DMS153 treated with DMSO at 0.1 percent for 48 hours (cell line): ENCODE measurements at regions not wholly inside any gene's neighbourhood (a gene's known extent, or its start where the extent isn't known, plus 50 kb on each side); places are given as distances from the start of the nearest gene placed in this dataset.

Experiments
- DNase-seq: peaks from one replicate; lab custom pipeline; 2025; ENCODE audit not compliant: unreplicated experiment; lab: John Stamatoyannopoulos, UW

DNA sequence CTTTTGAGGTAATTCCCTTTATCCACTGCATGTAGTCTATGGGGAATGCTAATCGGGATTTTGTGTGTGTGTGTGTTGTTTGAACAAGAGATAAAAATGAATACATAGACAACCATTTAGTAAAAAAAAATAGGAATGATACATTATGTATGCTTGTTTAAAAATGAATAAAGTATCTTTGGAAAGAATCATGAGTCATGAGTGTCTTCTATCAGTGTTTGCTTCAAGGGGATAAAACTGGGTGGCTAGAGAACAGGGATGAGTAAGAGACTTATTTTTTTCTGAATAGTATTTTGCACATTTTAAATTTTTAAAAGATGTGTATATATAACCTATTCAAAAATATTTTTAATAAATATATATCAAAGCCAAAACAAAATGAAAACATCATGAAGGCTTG is 839.4 kb upstream of the ADGRL4 start:
- DNase-seq = no peak

DNA sequence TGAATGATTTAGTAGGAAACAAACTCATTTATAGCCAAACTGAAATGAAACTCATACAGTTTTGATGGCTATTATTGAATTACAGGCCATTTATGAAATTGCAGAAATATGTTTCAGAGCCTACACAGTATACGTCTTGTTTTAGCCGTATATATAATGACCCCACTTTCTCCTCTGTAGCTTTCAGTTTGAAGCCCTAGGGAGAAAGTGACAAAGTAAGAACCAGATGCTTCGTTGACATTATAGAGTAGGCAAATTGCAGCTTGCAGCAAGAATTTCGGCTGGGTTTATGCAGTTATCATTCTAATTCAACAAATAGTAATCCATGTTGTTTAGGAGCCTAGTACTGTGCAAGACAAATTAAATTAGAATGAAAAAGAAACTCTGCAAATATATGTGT is 836.3 kb upstream of the ADGRL4 start:
- DNase-seq = no peak

DNA sequence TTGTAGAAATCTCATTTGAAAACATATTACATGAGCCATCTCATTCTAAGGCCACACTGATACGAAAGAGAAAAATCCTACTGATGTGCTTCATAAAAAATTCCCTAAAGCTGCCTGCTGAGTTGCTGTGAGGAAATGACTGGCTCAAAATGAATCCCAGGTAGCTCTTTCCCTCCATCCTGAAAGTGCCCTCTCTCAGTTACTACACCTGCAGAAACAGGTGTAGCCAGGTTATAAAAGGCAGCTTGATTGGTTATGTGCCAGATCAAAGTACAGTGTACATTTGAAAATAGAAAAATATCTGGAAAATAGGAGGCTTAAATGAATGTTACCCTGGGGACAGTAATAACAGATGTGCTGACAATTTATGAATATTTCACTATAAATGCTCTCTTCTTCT is 833.4 kb upstream of the ADGRL4 start:
- DNase-seq = no peak

DNA sequence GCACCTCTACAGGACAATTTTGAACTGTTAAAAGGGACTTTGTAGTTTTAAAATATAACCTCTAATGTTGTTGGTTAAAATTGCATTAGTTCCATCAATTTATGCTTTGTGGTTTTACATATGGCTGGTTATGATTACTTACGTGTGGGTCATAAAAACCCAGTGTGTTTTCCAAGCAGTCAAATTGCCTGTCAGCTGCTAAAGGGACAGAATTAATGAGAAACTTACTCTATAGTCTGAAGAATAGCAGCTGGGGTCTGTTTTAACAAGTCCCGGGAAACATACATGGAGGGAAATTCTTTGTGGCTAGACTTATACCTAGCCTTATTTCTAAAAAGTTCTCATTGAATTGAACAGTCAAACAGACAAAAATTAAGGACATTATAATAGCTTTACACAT is 820.9 kb upstream of the ADGRL4 start:
- DNase-seq = no peak

DNA sequence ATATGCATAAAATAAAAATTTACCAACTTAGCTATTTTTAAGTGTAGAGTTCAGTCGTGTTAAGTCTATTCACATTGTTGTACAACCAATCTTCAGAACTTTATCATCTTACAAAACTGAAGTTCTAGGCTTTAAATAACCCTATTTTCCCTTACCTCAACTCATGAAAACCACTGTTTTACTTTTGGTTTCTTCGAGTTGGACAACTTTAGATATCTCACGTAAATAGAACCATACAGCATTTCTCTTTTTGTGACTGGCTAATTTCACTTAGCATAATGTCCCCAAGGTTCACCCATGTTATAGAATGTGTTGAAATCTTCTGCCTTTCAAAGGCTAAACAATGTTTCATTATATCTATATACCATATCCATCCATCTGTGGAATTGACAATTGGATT is 819.0 kb upstream of the ADGRL4 start:
- DNase-seq = no peak

DNA sequence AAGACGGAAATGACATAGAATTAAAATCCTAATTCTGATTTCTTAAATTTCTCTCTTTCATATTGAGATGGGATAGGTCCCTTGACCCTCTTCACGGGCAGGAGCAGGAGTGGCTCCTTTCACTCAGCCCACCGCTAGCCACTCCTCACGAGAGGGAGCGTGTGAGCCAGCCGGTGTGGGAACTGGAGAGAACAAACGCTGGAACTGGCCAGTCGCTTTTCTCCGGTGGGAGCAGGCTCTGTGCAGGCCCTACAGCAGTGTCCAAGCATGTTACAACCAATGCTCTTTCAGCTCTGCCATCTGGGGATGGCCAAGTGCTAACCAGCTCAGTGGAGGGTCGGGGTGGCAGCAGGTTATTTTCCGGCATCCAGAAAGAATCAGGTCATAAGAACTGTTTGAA is 815.5 kb upstream of the ADGRL4 start:
- no peak for DNase-seq

DNA sequence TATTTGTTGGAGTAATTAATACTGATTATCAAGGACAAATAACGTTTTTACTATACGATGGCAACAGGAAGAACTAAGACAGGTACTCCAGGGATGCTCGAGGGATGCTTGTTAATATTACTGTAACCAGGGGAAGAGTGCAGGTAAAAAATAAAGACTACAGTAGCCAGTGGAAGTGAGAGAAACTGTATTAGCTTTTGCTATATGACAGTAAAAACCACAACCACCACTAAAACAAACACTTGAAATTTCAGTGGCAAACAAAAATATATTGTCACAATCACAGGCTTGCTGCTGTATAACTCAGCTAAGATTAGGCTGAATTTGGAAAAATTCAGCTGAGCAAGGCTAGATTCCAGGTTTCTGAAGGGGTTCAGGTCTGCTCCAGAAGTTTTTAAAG is 812.6 kb upstream of the ADGRL4 start:
- no peak for DNase-seq

GRCh38 chr1:79817031-79817560 is 810.6 kb upstream of the ADGRL4 start:
- DNase-seq = no peak

DNA sequence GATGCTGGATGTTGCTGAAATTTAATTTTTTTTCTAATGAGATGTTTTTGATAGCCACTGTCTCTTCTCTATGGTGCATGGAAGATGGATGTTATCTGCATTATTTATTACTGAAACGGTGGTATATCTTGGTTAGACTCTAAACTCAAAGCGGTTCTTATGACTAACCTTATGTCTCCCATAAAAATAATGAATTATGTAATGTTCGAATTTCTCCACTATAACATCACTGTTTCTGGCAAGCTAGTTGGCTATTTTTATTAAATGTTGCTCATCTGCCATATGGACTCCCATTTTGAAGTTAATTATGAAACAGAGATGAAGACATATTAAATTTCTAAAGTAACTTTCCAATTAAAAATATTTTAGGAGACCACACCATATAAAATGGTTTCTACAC is 808.6 kb upstream of the ADGRL4 start:
- no peak for DNase-seq

- no peak for DNase-seq
Observed at GRCh38 chr1:79811173-79811572, 804.6 kb upstream of the ADGRL4 start.

- no peak for DNase-seq
Observed at GRCh38 chr1:79808816-79809475, 802.4 kb upstream of the ADGRL4 start.

- DNase-seq = no peak
Observed at GRCh38 chr1:79807816-79808215, 801.3 kb upstream of the ADGRL4 start.

GRCh38 chr1:79797487-79797886 is 791.0 kb upstream of the ADGRL4 start:
- DNase-seq = no peak

DNA sequence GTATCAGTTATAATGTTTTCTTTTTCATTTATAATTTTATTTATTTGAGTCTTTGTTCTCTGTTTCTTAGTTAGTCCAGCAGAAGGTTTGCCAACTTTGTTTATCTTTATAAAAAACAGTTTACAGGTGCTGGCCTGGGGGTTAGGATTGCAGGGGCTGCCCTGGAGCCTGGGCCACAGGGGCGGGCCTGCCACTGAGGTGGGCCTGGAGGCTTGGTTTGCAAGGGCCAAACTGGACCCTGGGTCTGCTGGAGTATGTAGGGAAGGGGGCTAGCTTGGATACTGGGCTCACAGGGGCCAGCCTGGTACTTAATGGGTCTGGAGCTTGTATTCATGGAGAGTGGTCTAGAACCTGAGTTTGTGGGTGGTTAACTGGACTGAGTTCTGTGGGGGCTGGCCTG is 789.9 kb upstream of the ADGRL4 start:
- no peak for DNase-seq

DNA sequence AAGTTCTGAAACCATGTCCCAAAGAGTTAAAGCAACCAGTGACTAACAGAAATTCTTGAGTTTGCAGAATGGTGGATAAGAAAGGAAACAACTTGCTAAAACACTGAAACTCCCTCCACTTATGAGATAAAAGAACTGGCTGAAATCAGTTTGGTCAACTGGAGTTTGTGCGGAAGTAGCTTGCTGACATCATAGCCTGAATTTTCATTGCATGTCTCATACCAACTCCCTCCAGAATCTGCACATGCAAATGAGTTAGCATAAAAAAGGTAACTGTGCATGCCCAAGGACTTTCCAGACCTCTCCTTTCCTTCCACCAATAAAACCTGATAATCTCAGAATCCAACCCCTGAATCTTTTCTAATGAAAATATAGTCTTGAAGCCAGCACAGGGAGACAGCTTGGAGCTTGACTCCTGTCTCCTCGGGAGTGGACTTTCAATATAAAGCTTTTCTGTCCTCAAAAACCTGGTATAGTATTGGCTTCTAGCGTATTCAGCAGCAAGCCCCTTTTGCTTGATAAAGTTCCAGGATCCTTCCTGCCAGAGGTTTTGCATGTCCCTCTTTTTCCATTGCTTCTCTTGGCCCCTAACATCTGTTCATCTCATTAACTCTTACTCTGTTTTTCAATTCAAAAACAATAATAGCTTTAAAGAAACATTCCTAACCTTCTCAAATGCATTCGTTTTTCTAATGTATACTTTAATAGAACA is 785.8 kb upstream of the ADGRL4 start:
- DNase-seq = no peak

DNA sequence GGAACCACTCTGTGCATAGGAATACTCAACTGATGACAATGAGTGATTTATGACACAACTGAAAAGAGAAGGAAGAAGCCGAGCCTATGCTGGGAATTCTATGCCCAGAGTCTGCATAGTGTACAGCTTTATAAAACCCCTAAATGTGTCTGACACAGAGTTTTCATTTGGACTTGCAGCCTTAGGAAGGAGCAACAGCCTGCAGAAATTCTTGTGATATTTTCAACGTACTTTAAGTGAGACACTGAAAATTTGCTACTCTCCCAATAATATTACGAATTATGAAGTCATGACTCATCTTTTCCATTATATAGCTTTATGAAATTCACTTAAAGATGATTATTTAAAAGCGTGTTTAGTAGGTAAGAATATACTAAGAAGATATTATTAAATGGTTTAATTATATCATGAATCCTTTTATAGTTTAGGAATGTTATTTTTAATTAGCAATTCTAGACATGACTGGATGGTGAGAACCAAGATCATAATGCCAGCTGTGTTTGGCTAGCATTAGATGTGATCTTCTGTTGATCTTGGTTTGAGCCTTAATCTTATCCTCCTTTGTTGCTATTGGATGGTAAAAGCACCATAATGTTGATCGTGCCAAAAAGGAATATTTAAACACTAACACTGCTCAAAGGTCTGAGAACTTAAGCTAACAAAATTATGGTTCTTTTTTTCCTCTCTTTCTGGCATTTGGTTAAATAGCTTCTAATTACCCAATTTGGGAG is 785.1 kb upstream of the ADGRL4 start:
- no peak for DNase-seq

DNA sequence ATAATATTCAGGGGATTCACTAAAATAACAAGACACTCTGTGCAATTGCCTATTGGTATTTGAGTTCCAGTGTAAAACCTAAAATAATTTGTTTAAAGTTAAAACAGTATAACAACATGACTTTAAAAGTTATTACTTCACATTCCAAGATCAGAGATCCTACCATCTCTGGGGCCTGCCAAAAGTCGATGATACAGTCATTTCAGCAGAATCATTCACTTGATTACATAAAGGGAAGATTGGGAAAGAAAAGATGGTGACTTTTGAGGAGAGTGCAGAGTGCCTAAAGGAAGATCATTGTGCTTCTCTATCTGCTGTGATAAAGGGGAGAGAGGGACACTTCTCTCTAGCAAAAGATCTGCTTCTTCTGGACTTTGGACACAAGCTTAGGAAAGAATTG is 784.4 kb upstream of the ADGRL4 start:
- no peak for DNase-seq

- no peak for DNase-seq
Observed at GRCh38 chr1:79787631-79788030, 781.1 kb upstream of the ADGRL4 start.

DNA sequence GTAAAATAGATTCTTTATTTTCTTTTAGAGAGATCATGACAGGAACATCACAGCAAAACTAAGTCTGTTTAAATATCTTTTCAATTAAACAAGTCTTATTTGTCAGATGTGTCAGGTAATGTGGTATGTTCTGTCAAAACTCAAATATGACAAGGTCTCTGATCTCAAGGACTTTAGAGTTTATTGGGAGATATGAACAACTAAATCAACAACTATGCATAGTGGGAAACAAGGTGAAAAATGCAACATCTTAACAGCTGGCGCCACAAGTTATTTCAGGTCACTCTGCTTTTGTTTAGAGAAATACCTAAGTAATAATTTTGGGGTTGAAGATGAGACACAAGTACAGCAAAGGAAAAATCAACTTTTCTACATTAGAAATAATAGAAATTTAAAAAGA is 779.4 kb upstream of the ADGRL4 start:
- DNase-seq = no peak

DNA sequence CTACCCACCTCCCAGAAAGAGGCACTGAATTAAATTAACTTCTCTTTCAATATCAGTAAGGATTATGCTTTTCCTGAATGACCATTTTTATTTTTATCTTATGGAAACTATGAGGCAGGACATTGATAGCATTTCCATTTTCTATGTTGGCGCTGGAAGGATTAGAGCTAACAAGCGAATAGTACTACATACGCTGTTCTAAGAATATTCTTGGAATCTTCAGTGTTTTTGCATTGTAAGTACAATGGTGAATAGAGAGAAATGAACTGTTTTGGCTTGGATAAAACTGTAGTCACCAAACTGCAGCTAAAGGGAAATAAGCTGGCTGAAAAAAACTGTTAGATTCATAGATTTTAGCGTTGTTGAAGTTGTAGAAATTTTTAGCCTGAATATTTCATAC is 779.0 kb upstream of the ADGRL4 start:
- no peak for DNase-seq

DNA sequence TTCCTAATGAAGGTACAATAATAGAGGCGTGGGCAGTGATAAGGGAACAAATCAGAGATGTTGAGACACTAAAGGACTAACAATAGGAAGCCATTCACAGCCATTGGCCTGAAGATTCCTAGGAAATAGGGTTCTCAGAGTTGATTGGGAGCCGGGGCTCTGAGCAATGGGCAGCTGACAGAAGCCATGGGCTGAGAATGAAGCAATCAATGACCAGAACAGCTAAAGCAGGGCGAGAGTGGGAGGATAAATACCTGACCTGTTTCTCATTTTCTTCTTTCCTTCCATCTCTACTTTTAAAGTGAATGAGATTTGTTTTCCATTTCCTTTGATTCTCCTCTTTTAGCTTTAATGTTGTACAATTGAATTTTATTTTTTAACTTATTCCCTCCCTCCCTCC is 774.7 kb upstream of the ADGRL4 start:
- DNase-seq = no peak
